ENCODE measurements at regions not wholly inside any gene's neighbourhood (a gene's known extent, or its start where the extent isn't known, plus 50 kb on each side); places are given as distances from the start of the nearest gene placed in this dataset.

GRCh38 chr5:126234563-126235195 is 188.5 kb upstream of the GRAMD2B start:
- DNase-seq (ENCODE audit: low spot score) (no peak), ATAC-seq (ENCODE audit: low FRiP score) (no peak)
- TF ChIP-seq, protein P1, sequence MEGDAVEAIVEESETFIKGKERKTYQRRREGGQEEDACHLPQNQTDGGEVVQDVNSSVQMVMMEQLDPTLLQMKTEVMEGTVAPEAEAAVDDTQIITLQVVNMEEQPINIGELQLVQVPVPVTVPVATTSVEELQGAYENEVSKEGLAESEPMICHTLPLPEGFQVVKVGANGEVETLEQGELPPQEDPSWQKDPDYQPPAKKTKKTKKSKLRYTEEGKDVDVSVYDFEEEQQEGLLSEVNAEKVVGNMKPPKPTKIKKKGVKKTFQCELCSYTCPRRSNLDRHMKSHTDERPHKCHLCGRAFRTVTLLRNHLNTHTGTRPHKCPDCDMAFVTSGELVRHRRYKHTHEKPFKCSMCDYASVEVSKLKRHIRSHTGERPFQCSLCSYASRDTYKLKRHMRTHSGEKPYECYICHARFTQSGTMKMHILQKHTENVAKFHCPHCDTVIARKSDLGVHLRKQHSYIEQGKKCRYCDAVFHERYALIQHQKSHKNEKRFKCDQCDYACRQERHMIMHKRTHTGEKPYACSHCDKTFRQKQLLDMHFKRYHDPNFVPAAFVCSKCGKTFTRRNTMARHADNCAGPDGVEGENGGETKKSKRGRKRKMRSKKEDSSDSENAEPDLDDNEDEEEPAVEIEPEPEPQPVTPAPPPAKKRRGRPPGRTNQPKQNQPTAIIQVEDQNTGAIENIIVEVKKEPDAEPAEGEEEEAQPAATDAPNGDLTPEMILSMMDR (IDR thresholded peaks at IDR 0.05), result no peak

DNA sequence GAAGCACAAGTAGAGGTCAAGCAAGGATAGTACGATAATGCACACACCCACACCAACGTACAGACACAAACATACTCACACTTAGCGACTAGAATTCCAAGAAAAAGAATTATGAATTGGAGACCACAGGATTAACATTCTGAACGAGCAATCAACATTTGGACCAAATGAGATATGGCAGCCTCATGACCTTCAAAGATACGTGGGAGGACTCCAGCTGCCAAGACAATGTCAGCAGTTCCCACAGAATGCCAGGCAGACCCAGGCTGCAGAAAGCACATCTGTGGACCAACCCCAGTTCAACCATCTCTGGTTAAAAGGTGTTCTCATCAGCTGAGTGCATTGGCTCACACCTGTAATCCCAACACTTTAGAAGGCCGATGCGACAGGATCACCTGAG is 187.6 kb upstream of the GRAMD2B start:
- TF ChIP-seq, protein P1 (IDR thresholded peaks at IDR 0.05), result no peak
- ATAC-seq (ENCODE audit: low FRiP score) (no peak), DNase-seq (ENCODE audit: low spot score) (no peak)

DNA sequence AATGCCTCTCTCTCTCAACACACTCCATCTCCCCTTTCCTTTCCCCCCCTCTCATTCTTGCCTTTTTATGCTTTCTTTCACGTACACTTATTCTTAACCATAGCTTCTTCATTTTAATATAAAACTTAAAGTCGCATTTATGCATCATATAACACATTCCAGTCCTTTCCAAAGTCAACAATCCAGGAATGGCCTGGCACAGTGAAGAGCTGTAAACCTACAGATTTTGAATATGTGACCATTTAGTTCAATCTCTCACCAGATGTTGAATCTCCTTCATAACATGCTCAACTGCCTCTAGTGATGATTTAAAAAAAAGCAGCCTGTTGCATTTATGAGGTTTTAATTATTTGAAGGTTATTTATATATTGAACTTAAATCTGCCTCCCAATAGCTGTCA is 186.2 kb upstream of the GRAMD2B start:
- no peak for ATAC-seq (ENCODE audit: low FRiP score)
- TF ChIP-seq, protein P1 (IDR thresholded peaks at IDR 0.05), result no peak
- no peak for DNase-seq (ENCODE audit: low spot score)

GRCh38 chr5:126248611-126249010 is 174.6 kb upstream of the GRAMD2B start:
- DNase-seq (ENCODE audit: low spot score), result no peak

DNA sequence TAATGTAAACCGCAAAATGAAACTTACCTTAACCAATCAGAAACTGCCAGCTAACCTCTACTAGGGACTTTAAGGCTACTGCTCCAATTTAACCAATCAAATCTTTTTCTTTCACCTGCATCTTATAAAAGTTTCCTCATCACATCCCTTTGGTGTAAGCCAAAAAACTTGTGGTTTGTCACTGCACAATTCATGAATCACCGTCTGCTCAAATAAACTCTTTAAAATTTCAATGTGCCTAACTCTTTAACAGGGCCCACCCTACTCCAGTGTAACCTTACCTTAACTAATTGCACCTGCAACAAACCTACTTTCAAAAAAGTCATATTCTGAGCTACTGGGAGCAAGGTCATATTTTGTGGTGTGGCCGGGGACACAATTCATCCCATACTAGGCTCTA is 172.2 kb upstream of the GRAMD2B start:
- DNase-seq (ENCODE audit: low spot score), result no peak
- TF ChIP-seq, protein P1 (IDR thresholded peaks at IDR 0.05), result no peak
- ATAC-seq (ENCODE audit: low FRiP score), result no peak

More at GRCh38 chr5:126248611-126249010, 174.6 kb upstream of the GRAMD2B start:
- ATAC-seq (ENCODE audit: low FRiP score), result no peak
- TF ChIP-seq, protein P1 (IDR thresholded peaks at IDR 0.05), result no peak

DNA sequence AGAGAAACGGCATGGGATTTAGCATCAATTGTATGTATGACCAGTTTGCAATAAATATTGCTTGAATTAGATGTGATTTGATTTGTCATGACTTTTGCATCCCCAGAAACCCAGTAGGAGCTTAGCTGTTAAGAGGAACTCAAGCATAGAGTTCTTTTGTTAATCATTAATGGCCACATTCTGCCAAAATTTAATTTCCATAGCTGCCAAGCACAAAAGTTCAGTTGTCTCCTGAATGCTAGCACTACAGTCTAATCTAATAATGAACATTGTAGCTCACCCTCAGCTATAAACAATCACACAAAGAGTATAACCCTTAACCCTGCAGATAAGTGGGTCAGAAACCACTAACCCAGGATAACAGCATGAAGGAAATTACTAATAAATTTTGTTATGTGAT is 169.8 kb upstream of the GRAMD2B start:
- no peak for DNase-seq (ENCODE audit: low spot score)
- TF ChIP-seq, protein P1 (IDR thresholded peaks at IDR 0.05), result no peak
- no peak for ATAC-seq (ENCODE audit: low FRiP score)

GRCh38 chr5:126263591-126264184 is 159.5 kb upstream of the GRAMD2B start:
- no peak for ATAC-seq (ENCODE audit: low FRiP score)
- no peak for DNase-seq (ENCODE audit: low spot score)
- TF ChIP-seq, protein P1 (IDR thresholded peaks at IDR 0.05), result no peak

Data from omental fat pad (tissue), 3 donors.